Activated T-helper 17 cell treated with anti-CD3 and anti-CD28 coated beads, Interleukin-2, amount 50 U/mL, for 72 hours (primary cell): ENCODE measurements at regions not wholly inside any gene's neighbourhood (a gene's known extent, or its start where the extent isn't known, plus 50 kb on each side); places are given as distances from the start of the nearest gene placed in this dataset.

Experiments
- ATAC-seq: fragments of 150-1000 bp; cut with Tn5 transposase; replicated peaks from 2 replicates; pipeline ENCODE4 v1.10.0; 2021; ENCODE audit warnings: mild to moderate bottlenecking, moderate library complexity
- H3K27ac Mint-ChIP-seq: one replicate; pipeline ENCODE4 v1.8.0; 2022; ENCODE audit warnings: mixed read lengths
- H3K27me3 Mint-ChIP-seq: one replicate; pipeline ENCODE4 v1.8.0; 2022; ENCODE audit warnings: mixed read lengths
- H3K36me3 Mint-ChIP-seq: one replicate; pipeline ENCODE4 v1.8.0; 2022; ENCODE audit warnings: low read depth, mild to moderate bottlenecking, mixed read lengths
- H3K4me1 Mint-ChIP-seq: one replicate; pipeline ENCODE4 v1.8.0; 2022; ENCODE audit warnings: mixed read lengths
- H3K4me3 Mint-ChIP-seq: one replicate; pipeline ENCODE4 v1.8.0; 2022; ENCODE audit warnings: mild to moderate bottlenecking, mixed read lengths
- H3K9me3 Mint-ChIP-seq: one replicate; pipeline ENCODE4 v1.8.0; 2022; ENCODE audit warnings: mixed read lengths

DNA sequence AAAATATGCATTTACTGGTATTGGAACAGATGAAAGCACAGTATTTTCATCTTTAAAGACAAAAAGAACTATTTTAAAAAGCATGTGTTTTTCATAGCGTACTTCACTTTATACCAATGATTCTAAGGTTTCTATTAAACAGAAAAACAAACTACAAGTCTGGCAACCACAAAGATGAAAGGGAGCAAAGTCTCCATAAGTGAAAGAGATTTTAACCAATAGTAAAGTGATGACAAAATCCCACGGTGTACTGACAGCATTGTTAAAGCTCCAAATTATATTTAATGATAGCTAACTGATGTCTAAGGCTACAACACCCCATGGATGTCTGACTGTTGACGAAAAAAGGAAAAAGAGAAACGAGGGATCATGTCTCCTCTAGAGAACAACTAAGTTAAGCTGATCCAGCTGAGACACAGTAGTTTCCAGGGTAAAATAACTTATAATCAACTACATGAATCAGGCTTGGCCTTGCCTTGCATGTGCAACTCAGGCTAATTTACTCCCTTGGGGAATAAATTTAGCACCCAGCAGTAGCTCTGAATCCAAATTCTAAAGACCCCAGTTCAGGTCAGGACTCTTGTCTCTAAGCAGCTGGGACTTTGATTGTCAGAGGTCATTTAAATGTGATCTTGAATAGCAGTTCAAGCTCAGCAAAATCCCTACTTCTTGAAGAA is 56.0 kb upstream of the TAB2 start:
- ATAC-seq = peak; percentile 28
- H3K9me3 Mint-ChIP-seq = no peaks in the 10 kb centered on the region
- H3K27me3 Mint-ChIP-seq = no peaks in the 10 kb centered on the region
- H3K4me1 Mint-ChIP-seq = peaks cover 16% of the 10 kb centered on the region
- H3K4me3 Mint-ChIP-seq = peak overlapping the region; percentile 40
- no peaks in the 10 kb centered on the region for H3K36me3 Mint-ChIP-seq
- H3K27ac Mint-ChIP-seq = no peak overlapping the region

DNA sequence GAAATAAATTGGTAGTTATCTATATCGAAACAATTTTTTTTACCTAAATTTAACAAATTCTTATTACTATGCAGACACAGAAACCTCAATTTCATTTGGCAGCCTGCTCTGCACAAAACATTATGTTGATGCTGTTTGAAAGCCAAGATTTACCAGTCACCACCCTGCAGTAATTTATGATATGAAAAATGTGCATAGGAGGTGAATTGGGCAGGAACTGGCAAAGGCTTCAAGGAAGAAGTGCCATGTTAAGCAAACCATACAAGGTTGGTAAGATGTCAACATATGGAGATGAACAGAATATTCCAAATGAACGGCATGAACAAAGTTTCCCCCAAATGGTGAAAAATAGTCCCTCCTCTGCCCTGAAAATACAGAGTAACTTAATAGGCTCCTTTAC is 54.2 kb upstream of the TAB2 start:
- H3K36me3 Mint-ChIP-seq = no peaks in the 10 kb centered on the region
- ATAC-seq = no peak
- no peak overlapping the region for H3K27ac Mint-ChIP-seq
- peaks cover 21% of the 10 kb centered on the region for H3K4me1 Mint-ChIP-seq
- H3K27me3 Mint-ChIP-seq = no peaks in the 10 kb centered on the region
- H3K9me3 Mint-ChIP-seq = no peaks in the 10 kb centered on the region
- H3K4me3 Mint-ChIP-seq = no peak overlapping the region

DNA sequence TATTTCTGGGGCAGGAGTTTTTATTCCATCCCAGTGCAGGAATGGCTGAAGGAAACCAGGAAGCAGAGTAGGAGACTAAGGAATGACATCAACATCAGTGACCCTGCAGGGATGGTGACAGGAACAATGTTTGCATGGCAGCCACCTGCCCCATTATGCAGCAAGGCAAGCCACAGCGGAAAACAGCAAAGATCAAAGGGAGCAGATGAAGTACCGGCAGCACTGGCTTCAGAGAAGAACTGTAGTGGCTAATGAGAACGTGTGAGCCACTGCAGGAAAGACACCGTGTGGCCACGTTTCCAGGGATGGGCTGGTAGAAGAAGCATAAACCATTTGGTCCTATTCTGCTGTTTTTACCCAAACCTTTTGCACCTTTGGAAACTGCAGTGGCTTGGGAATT is 52.9 kb upstream of the TAB2 start:
- ATAC-seq = peak; percentile 46

DNA sequence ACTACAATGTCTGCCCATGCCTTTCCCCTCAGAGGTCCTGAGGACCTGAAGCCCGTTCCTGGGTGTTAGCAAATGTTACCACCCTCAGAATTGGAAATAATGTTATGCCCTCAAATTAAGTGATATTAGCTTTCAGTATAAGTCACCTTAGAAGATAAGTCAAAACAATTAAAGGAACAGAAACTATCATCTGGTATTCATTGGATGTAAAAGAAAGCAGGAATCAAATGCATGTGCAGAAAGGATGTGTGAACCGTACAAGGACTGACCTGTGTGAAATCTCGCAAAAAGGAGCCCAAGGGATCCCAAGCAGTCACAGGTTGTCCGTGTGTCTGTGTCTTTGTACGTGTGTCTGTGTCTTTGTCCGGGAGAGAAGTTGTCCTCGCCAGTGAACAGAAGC is 51.6 kb upstream of the TAB2 start:
- Mint-ChIP-seq H3K36me3 (no peaks in the 10 kb centered on the region), H3K27ac (no peak overlapping the region), H3K4me3 (no peak overlapping the region), H3K4me1 (peaks cover 24% of the 10 kb centered on the region), H3K27me3 (no peaks in the 10 kb centered on the region), H3K9me3 (no peaks in the 10 kb centered on the region)
- ATAC-seq = no peak

More for the DNA sequence above, 52.9 kb upstream of the TAB2 start:
- H3K27me3 Mint-ChIP-seq = no peaks in the 10 kb centered on the region
- H3K27ac Mint-ChIP-seq = peak overlapping the region; percentile 59
- peaks cover 21% of the 10 kb centered on the region for H3K4me1 Mint-ChIP-seq
- H3K4me3 Mint-ChIP-seq = peak overlapping the region; percentile 63
- no peaks in the 10 kb centered on the region for H3K36me3 Mint-ChIP-seq
- H3K9me3 Mint-ChIP-seq = no peaks in the 10 kb centered on the region

DNA sequence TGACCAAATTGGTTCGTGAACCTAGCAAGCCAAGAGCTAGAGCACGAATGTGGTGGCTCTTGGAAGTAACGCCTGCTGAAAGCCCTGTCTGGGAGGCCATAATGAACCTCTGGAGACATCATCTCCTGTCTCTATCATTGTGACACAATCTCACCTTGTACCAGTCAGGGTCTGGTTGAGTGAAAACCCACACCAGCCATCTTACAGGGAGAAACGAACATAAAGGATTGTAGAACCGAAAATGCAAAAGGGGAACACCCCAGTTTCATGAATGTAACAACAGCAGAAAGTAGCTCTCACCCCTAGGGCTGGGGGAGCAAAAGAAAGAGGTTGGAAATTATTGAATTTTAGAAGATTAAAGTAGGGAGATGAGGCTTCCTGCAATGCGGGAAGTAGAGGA is 50.9 kb upstream of the TAB2 start:
- H3K27me3 Mint-ChIP-seq = no peaks in the 10 kb centered on the region
- H3K9me3 Mint-ChIP-seq = no peaks in the 10 kb centered on the region
- ATAC-seq = peak; percentile 18
- H3K4me1 Mint-ChIP-seq = peaks cover 31% of the 10 kb centered on the region
- no peaks in the 10 kb centered on the region for H3K36me3 Mint-ChIP-seq
- peak overlapping the region; percentile 24 for H3K27ac Mint-ChIP-seq
- H3K4me3 Mint-ChIP-seq = no peak overlapping the region

DNA sequence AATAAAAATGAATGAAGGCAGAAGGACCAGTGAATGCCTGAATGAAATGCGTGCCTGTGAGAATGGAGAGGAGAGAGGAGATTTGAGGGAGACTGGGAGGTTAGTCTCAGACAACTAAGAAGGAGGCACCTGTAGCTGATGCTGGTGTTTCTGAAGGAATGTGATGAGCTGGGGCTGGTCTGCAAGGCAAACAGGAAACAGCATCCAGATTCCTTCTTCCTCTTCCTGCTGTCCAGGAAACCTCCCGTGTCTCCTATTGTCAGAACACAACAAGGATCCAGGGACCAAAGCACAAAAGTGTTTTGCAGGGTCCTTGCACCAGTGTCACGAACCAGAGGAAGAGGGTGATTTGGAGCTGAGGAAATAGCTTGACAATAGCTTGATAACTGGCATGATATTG is 50.4 kb upstream of the TAB2 start:
- peaks cover 35% of the 10 kb centered on the region for H3K4me1 Mint-ChIP-seq
- H3K4me3 Mint-ChIP-seq = no peak overlapping the region
- ATAC-seq = no peak
- H3K27ac Mint-ChIP-seq = peak overlapping the region; percentile 24
- H3K36me3 Mint-ChIP-seq = no peaks in the 10 kb centered on the region
- H3K9me3 Mint-ChIP-seq = no peaks in the 10 kb centered on the region
- no peaks in the 10 kb centered on the region for H3K27me3 Mint-ChIP-seq

DNA sequence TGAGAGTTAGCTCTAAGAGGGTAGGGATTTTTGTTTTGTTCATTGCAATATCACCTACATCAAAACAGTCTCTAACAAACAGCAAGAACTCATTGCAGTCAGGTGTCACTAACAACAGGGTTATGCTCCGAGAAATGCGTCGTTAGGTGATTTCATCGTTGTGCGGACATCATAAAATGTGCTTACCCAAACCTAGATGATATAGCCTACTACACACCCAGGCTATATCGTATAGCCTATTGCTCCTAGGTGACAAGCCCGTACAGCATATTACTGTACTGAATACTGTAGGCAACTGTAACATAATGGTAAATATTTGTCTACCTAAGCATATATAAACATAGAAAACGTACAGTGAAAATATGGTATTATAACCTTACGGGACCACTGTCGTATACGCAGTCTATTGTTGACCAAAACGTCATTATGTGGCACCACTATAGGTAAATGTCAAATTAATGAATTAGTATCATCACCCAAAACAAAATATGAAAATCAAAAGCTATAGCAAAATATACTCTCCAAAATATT is 49.9 kb upstream of the TAB2 start:
- no peak overlapping the region for H3K4me3 Mint-ChIP-seq
- H3K36me3 Mint-ChIP-seq = no peaks in the 10 kb centered on the region
- no peak overlapping the region for H3K27ac Mint-ChIP-seq
- H3K9me3 Mint-ChIP-seq = no peaks in the 10 kb centered on the region
- no peaks in the 10 kb centered on the region for H3K27me3 Mint-ChIP-seq
- no peak for ATAC-seq
- H3K4me1 Mint-ChIP-seq = peaks cover 40% of the 10 kb centered on the region
